IPS-18c (cell line): ENCODE measurements at regions not wholly inside any gene's neighbourhood (a gene's known extent, or its start where the extent isn't known, plus 50 kb on each side); places are given as distances from the start of the nearest gene placed in this dataset.
"Not testable (repeated sequence)": the region's sequence is repeated elsewhere in the genome, so short reads cannot be mapped to it uniquely, and the experiment has no call there.

Source experiments
- H3K4me3 ChIP-seq: 2 replicates; pipeline ENCODE4 v1.7.0; 2013; ENCODE audit warnings: low read depth, mild to moderate bottlenecking, low read length, moderate library complexity; ENCODE audit not compliant: insufficient read depth
- H3K9me3 ChIP-seq: one replicate; pipeline ENCODE4 v1.6.1; 2013; ENCODE audit warnings: mild to moderate bottlenecking, low read length, moderate library complexity; ENCODE audit not compliant: control insufficient read depth, insufficient read depth

- H3K9me3 ChIP-seq, result no peaks in the 10 kb centered on the region
- H3K4me3 ChIP-seq, result no peak overlapping the region
Measured at GRCh38 chr13:104949840-104950740, 1585.4 kb downstream of the EFNB2 start.

- Histone ChIP-seq H3K4me3 (no peak overlapping the region), H3K9me3 (no peaks in the 10 kb centered on the region)
Measured at GRCh38 chr13:104944176-104944575, 1591.3 kb downstream of the EFNB2 start.

- no peak overlapping the region for H3K4me3 ChIP-seq
- no peaks in the 10 kb centered on the region for H3K9me3 ChIP-seq
Measured at GRCh38 chr13:104943331-104943730, 1592.1 kb downstream of the EFNB2 start.

- Histone ChIP-seq H3K4me3 (no peak overlapping the region), H3K9me3 (no peaks in the 10 kb centered on the region)
Measured at GRCh38 chr13:104937881-104938280, 1597.6 kb downstream of the EFNB2 start.

- no peaks in the 10 kb centered on the region for H3K9me3 ChIP-seq
- no peak overlapping the region for H3K4me3 ChIP-seq
Measured at GRCh38 chr13:104936304-104936703, 1599.2 kb downstream of the EFNB2 start.

GRCh38 chr13:104920513-104920912 lies 1614.9 kb downstream of the EFNB2 start:
- H3K4me3 ChIP-seq, H3K9me3 ChIP-seq: not testable (repeated sequence)

- H3K4me3 ChIP-seq, result no peak overlapping the region
- H3K9me3 ChIP-seq, result no peaks in the 10 kb centered on the region
Measured at GRCh38 chr13:104920091-104920490, 1615.4 kb downstream of the EFNB2 start.

- H3K4me3 ChIP-seq, result no peak overlapping the region
- no peaks in the 10 kb centered on the region for H3K9me3 ChIP-seq
Measured at GRCh38 chr13:104900191-104900817, 1635.2 kb downstream of the EFNB2 start.

- Histone ChIP-seq H3K9me3 (no peaks in the 10 kb centered on the region), H3K4me3 (no peak overlapping the region)
Measured at GRCh38 chr13:104898484-104898883, 1637.0 kb downstream of the EFNB2 start.

GRCh38 chr13:104895521-104895920 lies 1639.9 kb downstream of the EFNB2 start:
- H3K9me3 ChIP-seq, result no peaks in the 10 kb centered on the region
- H3K4me3 ChIP-seq, result no peak overlapping the region

GRCh38 chr13:104875038-104875754 lies 1660.3 kb downstream of the EFNB2 start:
- H3K4me3 ChIP-seq, result no peak overlapping the region
- no peaks in the 10 kb centered on the region for H3K9me3 ChIP-seq

- Histone ChIP-seq H3K4me3 (no peak overlapping the region), H3K9me3 (no peaks in the 10 kb centered on the region)
Measured at GRCh38 chr13:104872153-104872552, 1663.3 kb downstream of the EFNB2 start.

- H3K4me3 ChIP-seq, result no peak overlapping the region
Measured at GRCh38 chr13:104871456-104871855, 1664.0 kb downstream of the EFNB2 start.

GRCh38 chr13:104869501-104869900 lies 1666.0 kb downstream of the EFNB2 start:
- H3K4me3 ChIP-seq, result no peak overlapping the region

More at GRCh38 chr13:104871456-104871855, 1664.0 kb downstream of the EFNB2 start:
- no peaks in the 10 kb centered on the region for H3K9me3 ChIP-seq

GRCh38 chr13:104868806-104869205 lies 1666.7 kb downstream of the EFNB2 start:
- Histone ChIP-seq H3K4me3 (no peak overlapping the region), H3K9me3 (no peaks in the 10 kb centered on the region)

More at GRCh38 chr13:104869501-104869900, 1666.0 kb downstream of the EFNB2 start:
- H3K9me3 ChIP-seq, result no peaks in the 10 kb centered on the region

GRCh38 chr13:104855581-104855980 lies 1679.9 kb downstream of the EFNB2 start:
- no peaks in the 10 kb centered on the region for H3K9me3 ChIP-seq

GRCh38 chr13:104854698-104855097 lies 1680.8 kb downstream of the EFNB2 start:
- Histone ChIP-seq H3K4me3 (no peak overlapping the region), H3K9me3 (no peaks in the 10 kb centered on the region)

More at GRCh38 chr13:104855581-104855980, 1679.9 kb downstream of the EFNB2 start:
- H3K4me3 ChIP-seq, result no peak overlapping the region

GRCh38 chr13:104854007-104854406 lies 1681.5 kb downstream of the EFNB2 start:
- H3K9me3 ChIP-seq, result no peaks in the 10 kb centered on the region
- H3K4me3 ChIP-seq, result no peak overlapping the region
